ENCODE measurements at regions not wholly inside any gene's neighbourhood (a gene's known extent, or its start where the extent isn't known, plus 50 kb on each side); places are given as distances from the start of the nearest gene placed in this dataset.
"Not testable (repeated sequence)": the region's sequence is repeated elsewhere in the genome, so short reads cannot be mapped to it uniquely, and the experiment has no call there.

DNA sequence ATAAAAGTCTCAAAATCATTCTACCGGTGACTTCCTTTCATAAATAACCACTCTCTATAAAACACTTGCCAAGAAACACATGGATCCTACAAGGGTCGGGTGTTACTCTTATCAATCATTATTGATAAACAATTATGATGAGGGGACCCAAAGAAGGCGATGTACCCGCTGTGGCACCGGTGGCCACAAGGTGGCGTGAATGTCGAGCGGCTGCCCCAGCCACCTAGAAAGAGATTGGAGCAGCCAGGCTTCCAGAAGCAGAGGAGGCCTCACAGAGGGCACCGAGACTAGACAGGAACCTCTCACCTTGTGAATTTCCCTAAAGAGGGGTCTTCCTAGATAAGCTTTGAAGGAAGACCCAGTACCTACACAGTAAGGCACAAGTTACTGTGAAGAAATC is 80.5 kb upstream of the GOLGA6L6 start:
- not testable (repeated sequence) for DNase-seq

DNA sequence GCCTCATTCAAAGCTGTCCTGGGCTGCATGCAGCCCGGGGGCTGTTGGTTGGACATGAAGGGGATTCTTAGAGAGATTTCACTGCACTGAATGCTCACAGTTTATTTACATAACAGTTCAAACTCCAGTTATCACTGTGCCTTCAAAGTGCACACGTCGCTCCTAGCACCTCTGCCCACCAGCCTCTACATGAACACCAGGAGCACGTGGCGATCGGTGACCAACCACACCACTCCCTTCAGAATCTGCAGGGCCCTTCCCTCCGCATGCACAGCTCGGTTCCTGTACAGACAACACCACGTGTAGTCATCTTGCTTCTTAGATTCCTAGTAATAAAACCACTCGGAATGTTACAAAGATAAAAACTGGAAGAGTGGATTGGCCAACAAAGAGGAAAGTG is 72.9 kb upstream of the GOLGA6L6 start:
- DNase-seq, result not testable (repeated sequence)

- not testable (repeated sequence) for DNase-seq
Measured at GRCh38 chr15:20612796-20613195, 71.2 kb upstream of the GOLGA6L6 start.

DNA sequence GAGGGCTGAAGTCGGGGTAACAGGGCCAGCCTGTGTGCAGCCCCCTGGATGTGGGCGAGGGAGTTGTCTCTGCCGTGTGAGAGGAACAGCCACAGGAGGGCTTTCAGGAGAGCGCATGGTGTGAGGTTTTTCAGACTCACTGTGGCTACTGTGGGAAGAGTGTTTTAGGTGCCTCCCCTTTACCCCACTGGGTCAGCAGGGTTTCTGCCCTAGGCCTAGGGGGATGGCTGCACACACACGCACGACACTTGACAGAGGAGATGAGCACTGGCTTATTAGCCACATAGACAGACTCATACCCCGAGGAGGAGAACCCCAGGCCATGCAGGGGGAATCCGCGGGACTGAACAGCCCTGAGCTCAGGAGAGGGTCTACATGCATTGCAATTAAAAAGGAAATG is 70.8 kb upstream of the GOLGA6L6 start:
- not testable (repeated sequence) for DNase-seq

DNA sequence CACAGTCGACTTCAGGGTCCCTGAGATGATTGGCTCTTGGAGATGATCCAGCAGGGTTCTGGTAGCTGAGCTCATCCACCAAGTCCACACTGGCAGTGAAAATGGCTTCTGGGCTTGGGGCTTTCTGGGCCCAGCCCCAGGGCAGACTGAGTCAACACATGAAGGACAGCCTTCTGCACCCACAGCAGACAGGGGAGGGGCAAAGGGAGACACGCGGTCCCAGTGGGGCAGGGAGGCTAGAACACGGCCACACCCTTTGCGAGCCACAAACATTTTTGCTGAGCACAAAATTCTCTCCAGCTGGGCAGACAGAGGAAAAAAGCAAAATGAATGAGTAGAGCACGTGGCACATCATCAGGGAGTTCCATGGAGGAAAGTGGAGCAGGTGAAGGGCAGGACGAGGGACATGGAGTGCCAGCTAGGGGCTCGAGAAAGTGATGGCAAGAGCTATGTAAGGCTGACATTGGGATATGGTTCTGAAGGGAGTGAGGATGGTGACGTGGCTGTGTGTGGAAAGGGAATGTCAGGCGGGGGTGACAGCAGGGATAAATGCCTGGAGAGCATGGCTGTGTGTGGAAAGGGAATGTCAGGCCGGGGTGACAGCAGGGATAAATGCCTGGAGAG is 70.2 kb upstream of the GOLGA6L6 start:
- DNase-seq, result not testable (repeated sequence)

GRCh38 chr15:20608179-20608578 is 66.6 kb upstream of the GOLGA6L6 start:
- not testable (repeated sequence) for DNase-seq

GRCh38 chr15:20597245-20597644 is 55.6 kb upstream of the GOLGA6L6 start:
- not testable (repeated sequence) for DNase-seq

DNA sequence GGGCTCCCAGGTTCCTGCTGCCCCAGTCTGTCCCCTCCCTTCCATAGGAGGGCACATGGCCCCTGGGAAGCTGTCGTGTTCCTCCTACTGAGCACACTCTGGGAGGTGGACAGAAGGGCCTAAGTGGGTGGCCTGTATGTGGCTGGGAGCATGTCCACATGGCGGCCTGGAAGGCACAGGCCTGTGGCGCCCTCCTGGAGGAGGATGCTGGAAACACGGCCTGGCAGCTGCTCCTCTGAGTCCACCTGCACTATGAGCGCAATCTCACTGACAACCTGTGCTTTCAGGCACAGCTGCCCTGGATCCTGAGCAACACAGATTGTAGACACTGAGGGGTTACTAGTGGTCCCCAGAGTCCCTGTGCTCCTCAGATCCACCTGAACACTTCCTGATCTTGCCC is 52.6 kb upstream of the GOLGA6L6 start:
- DNase-seq, result not testable (repeated sequence)

GRCh38 chr15:20591936-20592335 is 50.3 kb upstream of the GOLGA6L6 start:
- DNase-seq, result not testable (repeated sequence)
